T-helper 1 cell treated with Interleukin-12 subunit alpha and Interleukin-12 subunit beta and Interleukin-4 antibody, amounts not matched to agents 30 ng/mL and 1 ng/mL, for 36 hours (primary cell): ENCODE measurements at regions not wholly inside any gene's neighbourhood (a gene's known extent, or its start where the extent isn't known, plus 50 kb on each side); places are given as distances from the start of the nearest gene placed in this dataset.
"Not testable (repeated sequence)": the region's sequence is repeated elsewhere in the genome, so short reads cannot be mapped to it uniquely, and the experiment has no call there.

Experiments used
- intact Hi-C: fragments of 100-400 bp; cut with micrococcal nuclease; formaldehyde crosslinking; loops from one replicate; pipeline ENCODE4 v1.15.1; 2024

DNA sequence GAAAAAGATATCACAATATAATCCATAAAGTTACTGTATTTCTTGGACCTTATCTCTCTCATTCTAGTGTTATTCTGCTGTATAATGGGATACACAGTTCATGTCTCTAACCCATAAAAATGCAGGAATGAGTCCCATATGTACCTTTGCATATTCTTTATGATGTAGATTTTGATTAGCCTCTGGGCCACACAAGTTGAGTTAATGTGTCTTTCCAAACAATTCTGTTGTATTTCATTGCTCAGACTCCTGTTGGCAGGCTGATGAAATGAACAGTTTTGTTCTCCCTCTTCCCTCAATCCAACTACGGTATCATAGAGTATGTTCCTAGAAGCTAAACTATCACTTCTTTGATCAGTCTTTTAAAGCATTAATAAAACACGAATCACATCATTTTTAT, 113.2 kb upstream of the SATB2 start:
- intact Hi-C loops: no loop called here

DNA sequence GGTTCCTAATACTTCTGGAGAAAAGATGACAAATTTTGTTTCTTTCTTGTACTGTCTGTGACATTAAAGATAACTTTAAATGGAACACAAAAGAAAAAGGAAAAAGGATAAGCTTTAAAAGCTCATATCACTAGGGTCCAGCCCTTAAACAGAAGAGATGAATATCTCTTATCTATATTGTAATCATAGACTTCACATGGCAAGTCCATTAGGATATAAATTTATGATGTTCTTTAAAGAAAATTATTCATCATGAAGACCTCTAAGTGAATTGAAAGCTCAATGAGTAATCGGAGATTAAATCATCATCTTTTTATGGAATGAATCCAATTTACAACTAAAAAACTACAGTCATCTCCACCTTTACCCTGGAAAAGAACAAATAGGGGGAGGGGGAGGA, 111.6 kb upstream of the SATB2 start:
- intact Hi-C loops: no loop called here

- intact Hi-C loops: no loop called here
Measured at GRCh38 chr2:199558156-199558555, 100.4 kb upstream of the SATB2 start.

GRCh38 chr2:199556527-199557285, 99.0 kb upstream of the SATB2 start:
- intact Hi-C loops: no loop called here

- intact Hi-C loops: no loop called here
Measured at GRCh38 chr2:199554026-199554425, 96.3 kb upstream of the SATB2 start.

DNA sequence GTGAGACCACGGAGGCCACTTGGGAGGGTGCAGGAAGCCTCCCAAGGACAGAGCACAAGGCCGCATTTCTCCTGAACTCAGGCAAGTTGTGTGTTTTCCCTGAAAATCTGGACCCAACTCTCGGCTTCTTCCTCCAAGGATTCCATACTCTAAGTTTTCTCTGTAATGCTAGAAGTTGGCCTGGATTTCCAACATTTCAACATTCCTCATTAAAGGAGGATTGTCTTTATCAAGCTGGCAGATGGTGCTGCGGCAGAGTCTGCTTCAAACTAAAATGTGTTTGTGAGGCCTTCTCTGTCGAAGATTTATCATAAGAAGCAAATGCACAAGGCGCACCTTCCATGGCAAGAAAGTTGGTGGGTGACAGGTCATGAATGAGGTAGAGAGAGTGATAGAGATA, 94.4 kb upstream of the SATB2 start:
- intact Hi-C loops: no loop called here

GRCh38 chr2:199543606-199544172, 86.0 kb upstream of the SATB2 start:
- intact Hi-C loops: no loop called here

DNA sequence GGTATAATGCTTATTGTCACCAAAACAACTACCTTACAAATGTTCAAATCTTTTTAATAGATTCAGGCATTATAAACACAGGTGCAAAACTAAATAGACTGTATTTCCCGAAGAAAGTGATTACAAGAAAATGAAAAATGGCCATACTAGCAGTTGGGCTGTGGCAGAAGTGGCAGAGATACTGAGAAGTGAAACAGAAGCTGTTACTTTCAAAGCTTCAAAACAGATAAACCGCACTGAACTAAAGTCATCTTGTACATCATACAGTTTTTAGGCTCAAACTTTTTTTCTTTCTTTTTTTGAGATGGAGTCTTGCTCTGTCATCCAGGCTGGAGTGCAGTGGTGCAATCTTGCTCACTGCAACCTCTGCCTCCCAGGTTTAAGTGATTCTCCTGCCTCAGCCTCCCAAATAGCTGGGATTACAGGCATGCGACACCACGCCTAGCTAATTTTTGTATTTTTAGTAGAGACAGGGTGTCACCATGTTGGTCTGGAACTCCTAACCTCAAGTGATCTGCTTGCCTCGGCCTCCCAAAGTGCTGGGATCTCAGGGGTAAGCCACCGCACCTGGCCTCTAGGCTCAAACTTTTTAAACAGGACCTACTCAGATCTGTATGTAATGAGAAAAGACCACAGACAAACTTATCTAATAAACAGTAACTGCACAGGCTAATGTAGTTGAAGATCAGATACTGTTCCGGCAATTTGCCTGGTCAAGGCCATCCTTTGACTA, 77.9 kb upstream of the SATB2 start:
- intact Hi-C loops: no loop called here

GRCh38 chr2:199533873-199534272, 76.1 kb upstream of the SATB2 start:
- intact Hi-C loops: not testable (repeated sequence)

DNA sequence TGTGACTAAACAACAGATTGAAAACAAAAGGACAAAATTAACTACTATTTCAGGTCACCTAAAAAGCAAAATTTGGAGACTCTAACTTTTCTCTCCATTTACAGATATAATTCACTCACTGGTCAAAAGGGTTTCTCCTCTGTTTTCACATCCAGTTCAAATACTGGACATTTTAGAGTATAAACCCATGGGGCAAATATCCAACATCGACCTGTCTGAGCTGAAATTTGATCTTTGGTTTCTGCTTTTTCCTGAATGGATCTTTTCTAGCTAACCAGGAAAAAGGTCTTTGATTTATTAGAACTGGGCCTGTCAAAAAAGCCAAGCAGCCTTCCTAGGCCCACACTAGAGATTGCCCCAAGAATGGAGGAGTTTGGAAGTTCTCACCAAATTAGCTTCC, 69.3 kb upstream of the SATB2 start:
- intact Hi-C loops: no loop called here

DNA sequence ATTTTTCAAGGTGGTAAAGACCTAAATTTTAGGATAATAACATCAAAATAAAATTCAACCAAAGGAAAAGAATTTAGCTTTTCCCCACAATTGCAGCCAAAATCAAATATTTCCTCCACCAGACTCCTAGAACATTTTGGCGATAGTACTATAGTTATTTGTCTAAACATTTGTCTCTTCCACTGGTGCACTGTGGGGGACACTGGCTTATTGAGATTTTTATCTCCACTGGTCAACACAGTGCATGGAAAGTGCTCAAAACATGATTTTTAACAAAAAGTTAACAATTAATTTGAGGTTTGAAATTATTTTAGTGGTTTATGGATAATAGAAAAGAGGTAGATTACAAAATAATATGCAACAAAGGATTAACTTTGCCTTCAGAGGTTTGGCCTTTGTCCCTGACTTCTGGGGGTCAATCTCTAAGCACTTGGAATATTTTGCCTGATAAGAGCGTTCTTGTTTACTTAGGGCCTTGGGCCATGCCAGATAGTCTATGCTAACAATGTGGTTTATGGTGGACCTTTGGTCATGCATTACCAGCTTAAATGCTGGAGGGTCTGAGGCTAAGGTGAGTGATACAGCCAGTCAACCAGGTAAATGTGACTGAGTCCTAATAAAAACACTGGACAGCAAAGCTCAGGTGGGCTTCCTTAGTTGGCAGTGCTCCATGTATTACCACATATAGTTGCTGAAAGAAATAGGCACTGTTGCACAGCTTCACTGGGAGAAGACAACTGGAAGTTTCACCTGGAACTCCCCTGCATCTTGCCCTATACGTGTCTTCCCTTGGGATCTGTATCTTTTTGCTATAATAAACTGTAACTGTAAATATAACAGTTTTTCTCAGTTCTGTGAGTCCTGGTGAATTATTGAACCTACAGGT, 67.2 kb upstream of the SATB2 start:
- intact Hi-C loops: no loop called here

DNA sequence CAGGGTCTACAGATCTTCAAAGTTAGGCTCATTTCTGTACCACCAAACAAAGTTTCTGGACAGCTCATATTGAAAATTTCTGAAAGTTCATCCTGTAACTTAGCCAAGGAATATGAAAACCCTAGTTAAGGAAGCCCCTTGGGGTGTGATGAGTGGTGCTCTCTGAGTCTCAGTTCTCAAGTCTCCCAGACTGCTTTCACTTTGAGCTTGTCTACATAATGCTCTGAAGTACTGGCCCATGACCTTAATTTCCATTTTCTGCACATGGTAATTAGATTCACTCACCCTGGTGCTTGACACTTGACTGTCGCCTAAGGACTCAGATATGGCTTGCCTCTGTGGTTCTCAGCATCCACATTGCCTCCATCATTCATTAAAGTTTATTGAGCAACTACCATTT, 51.7 kb upstream of the SATB2 start:
- intact Hi-C loops: no loop called here
